Hepatocyte (in vitro differentiated cells): ENCODE measurements at regions not wholly inside any gene's neighbourhood (a gene's known extent, or its start where the extent isn't known, plus 50 kb on each side); places are given as distances from the start of the nearest gene placed in this dataset.

Experiments used
- DNase-seq: peaks from one replicate; pipeline ENCODE4 v3.0.0-alpha.2; 2016; ENCODE audit warnings: low spot score
- H2AFZ ChIP-seq: fragments of 200-600 bp; sonication (generic); 2 replicates; pipeline ENCODE4 v1.6.0; 2016; ENCODE audit warnings: antibody characterized with exemption, mild to moderate bottlenecking
- H3K27ac ChIP-seq: fragments of 200-600 bp; sonication (generic); 2 replicates; pipeline ENCODE4 v1.5.1; 2016; ENCODE audit warnings: mild to moderate bottlenecking
- H3K27me3 ChIP-seq: fragments of 200-600 bp; sonication (generic); 2 replicates; pipeline ENCODE4 v1.6.1; 2016
- H3K36me3 ChIP-seq: fragments of 200-600 bp; sonication (generic); replicated peaks from 2 replicates; pipeline ENCODE4 v1.5.1; 2016; ENCODE audit warnings: low read depth; ENCODE audit not compliant: insufficient read depth
- H3K4me1 ChIP-seq: fragments of 200-600 bp; sonication (generic); 2 replicates; pipeline ENCODE4 v1.5.1; 2016; ENCODE audit warnings: mild to moderate bottlenecking, moderate library complexity; ENCODE audit not compliant: insufficient read depth
- H3K4me2 ChIP-seq: fragments of 200-600 bp; sonication (generic); 2 replicates; pipeline ENCODE4 v1.6.0; 2016
- H3K4me3 ChIP-seq: fragments of 200-600 bp; sonication (generic); 2 replicates; pipeline ENCODE4 v1.5.1; 2016; ENCODE audit warnings: mild to moderate bottlenecking
- H3K79me2 ChIP-seq: fragments of 200-600 bp; sonication (generic); 2 replicates; pipeline ENCODE4 v1.6.0; 2017; ENCODE audit warnings: mild to moderate bottlenecking
- H3K9me2 ChIP-seq: fragments of 200-600 bp; sonication (generic); replicated peaks from 2 replicates; pipeline ENCODE4 v1.6.0; 2017; ENCODE audit warnings: mild to moderate bottlenecking; ENCODE audit not compliant: insufficient read depth
- H3K9me3 ChIP-seq: fragments of 200-600 bp; sonication (generic); 2 replicates; pipeline ENCODE4 v1.5.1; 2016; ENCODE audit warnings: low read depth, mild to moderate bottlenecking
- H4K20me1 ChIP-seq: fragments of 200-600 bp; sonication (generic); 2 replicates; pipeline ENCODE4 v1.6.0; 2016; ENCODE audit warnings: mild to moderate bottlenecking; ENCODE audit not compliant: insufficient read depth, poor library complexity, severe bottlenecking
- CTCF ChIP-seq: fragments of 200-600 bp; sonication (generic); IDR thresholded peaks from 2 replicates; pipeline ENCODE4 v1.5.1; 2016; ENCODE audit warnings: antibody characterized with exemption, mild to moderate bottlenecking; ENCODE audit not compliant: poor library complexity
- EZH2 ChIP-seq: fragments of 200-600 bp; sonication (generic); IDR thresholded peaks from 2 replicates; pipeline ENCODE4 v1.6.1; 2016; ENCODE audit warnings: antibody characterized with exemption, mild to moderate bottlenecking, borderline replicate concordance
- EZH2phosphoT487 ChIP-seq: fragments of 200-600 bp; sonication (generic); IDR thresholded peaks from one replicate; pipeline ENCODE4 v1.6.1; 2018; ENCODE audit warnings: antibody characterized with exemption, mild to moderate bottlenecking, low read depth, moderate library complexity; ENCODE audit not compliant: unreplicated experiment, severe bottlenecking
- WGBS: methylation state at CpG from one replicate; pipeline ENCODE4 v1.1.6; 2016; ENCODE audit warnings: low lambda C conversion rate; ENCODE audit errors: missing lambda C conversion rate; 5-methylcytosine and 5-hydroxymethylcytosine counted together

- H3K79me2 ChIP-seq: no peaks in the 10 kb centered on the region
- 59% methylated on average over 6 of the region's 6 CpGs for WGBS
- no peaks in the 10 kb centered on the region for H3K9me3 ChIP-seq
Observed at GRCh38 chr22:49464037-49464436, 363.6 kb downstream of the BRD1 start.

GRCh38 chr22:49462795-49463194, 364.9 kb downstream of the BRD1 start:
- Histone ChIP-seq H3K27me3 (peaks cover 3% of the 10 kb centered on the region), H3K4me2 (no peak overlapping the region), H3K9me3 (no peaks in the 10 kb centered on the region), H3K27ac (no peak overlapping the region), H3K79me2 (no peaks in the 10 kb centered on the region), H3K9me2 (no peaks in the 10 kb centered on the region), H3K4me1 (no peaks in the 10 kb centered on the region), H4K20me1 (no peaks in the 10 kb centered on the region), H3K36me3 (no peaks in the 10 kb centered on the region), H3K4me3 (no peak overlapping the region), H2AFZ (no peak overlapping the region)
- 85% methylated on average over 18 of the region's 20 CpGs for WGBS
- TF ChIP-seq EZH2: no peak
- no peak for TF ChIP-seq EZH2phosphoT487
- no peak for TF ChIP-seq CTCF
- no peak for DNase-seq

More at GRCh38 chr22:49464037-49464436, 363.6 kb downstream of the BRD1 start:
- Histone ChIP-seq H3K4me2 (no peak overlapping the region), H3K36me3 (no peaks in the 10 kb centered on the region), H2AFZ (no peak overlapping the region), H3K9me2 (no peaks in the 10 kb centered on the region), H3K4me3 (no peak overlapping the region), H3K27me3 (peaks cover 3% of the 10 kb centered on the region), H3K4me1 (no peaks in the 10 kb centered on the region), H4K20me1 (no peaks in the 10 kb centered on the region), H3K27ac (no peak overlapping the region)
- DNase-seq: no peak
- no peak for TF ChIP-seq EZH2phosphoT487

- no peak for DNase-seq
- 94% methylated on average over 13 of the region's 13 CpGs for WGBS
- no peak overlapping the region for H2AFZ ChIP-seq
- no peak overlapping the region for H3K4me3 ChIP-seq
- H3K4me2 ChIP-seq: no peak overlapping the region
- H4K20me1 ChIP-seq: no peaks in the 10 kb centered on the region
- H3K9me2 ChIP-seq: no peaks in the 10 kb centered on the region
- TF ChIP-seq EZH2phosphoT487 (no peak), CTCF (no peak), EZH2 (no peak)
- no peaks in the 10 kb centered on the region for H3K9me3 ChIP-seq
- no peaks in the 10 kb centered on the region for H3K4me1 ChIP-seq
- peaks cover 3% of the 10 kb centered on the region for H3K27me3 ChIP-seq
- no peaks in the 10 kb centered on the region for H3K79me2 ChIP-seq
- no peaks in the 10 kb centered on the region for H3K36me3 ChIP-seq
- no peak overlapping the region for H3K27ac ChIP-seq
Observed at GRCh38 chr22:49462291-49462690, 365.4 kb downstream of the BRD1 start.

- WGBS: 94% methylated on average over 19 of the region's 19 CpGs
- Histone ChIP-seq H3K27ac (no peak overlapping the region), H4K20me1 (no peaks in the 10 kb centered on the region), H3K4me1 (no peaks in the 10 kb centered on the region), H3K9me2 (no peaks in the 10 kb centered on the region), H3K36me3 (no peaks in the 10 kb centered on the region), H3K27me3 (peaks cover 3% of the 10 kb centered on the region), H2AFZ (no peak overlapping the region), H3K9me3 (no peaks in the 10 kb centered on the region), H3K79me2 (no peaks in the 10 kb centered on the region), H3K4me3 (no peak overlapping the region), H3K4me2 (no peak overlapping the region)
- no peak for DNase-seq
- TF ChIP-seq EZH2phosphoT487: no peak
- no peak for TF ChIP-seq EZH2
- no peak for TF ChIP-seq CTCF
Observed at GRCh38 chr22:49461674-49462073, 366.0 kb downstream of the BRD1 start.
